Non-pigmented ciliary epithelial cell (primary cell): ENCODE measurements at regions not wholly inside any gene's neighbourhood (a gene's known extent, or its start where the extent isn't known, plus 50 kb on each side); places are given as distances from the start of the nearest gene placed in this dataset.

Experiments
- DNase-seq: peaks from one replicate; pipeline ENCODE4 v3.0.0-alpha.2; 2010; ENCODE audit warnings: low read depth

DNA sequence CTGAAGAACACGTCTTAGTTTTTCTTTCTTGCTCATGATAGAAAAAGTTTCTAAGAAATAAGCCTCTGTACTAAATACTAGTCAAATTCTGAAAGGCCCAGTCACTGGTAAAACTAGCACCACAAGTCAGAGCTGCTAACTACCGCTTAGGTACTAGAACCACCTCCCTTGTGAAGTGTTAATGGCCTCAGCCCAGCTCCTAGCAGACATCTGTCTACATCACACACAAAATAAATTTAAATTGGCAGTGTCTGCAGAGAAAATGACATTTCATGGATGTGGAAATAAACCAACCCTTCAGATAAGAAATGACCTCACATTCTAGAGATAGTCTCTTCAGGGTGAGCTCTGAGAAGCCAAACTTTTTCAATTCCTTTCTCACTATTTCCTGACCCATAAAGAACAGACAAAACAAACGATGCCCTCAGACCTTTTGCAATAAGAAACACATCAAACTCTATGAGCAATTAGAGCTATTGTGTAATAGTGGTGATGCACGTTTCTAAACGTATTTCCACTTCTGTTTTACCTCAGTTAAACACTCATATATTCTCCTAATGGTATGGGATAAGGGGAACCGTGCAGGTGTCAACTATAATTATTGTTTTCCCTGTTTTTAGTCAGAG is 70.3 kb upstream of the DSG1 start:
- DNase-seq = no peak

DNA sequence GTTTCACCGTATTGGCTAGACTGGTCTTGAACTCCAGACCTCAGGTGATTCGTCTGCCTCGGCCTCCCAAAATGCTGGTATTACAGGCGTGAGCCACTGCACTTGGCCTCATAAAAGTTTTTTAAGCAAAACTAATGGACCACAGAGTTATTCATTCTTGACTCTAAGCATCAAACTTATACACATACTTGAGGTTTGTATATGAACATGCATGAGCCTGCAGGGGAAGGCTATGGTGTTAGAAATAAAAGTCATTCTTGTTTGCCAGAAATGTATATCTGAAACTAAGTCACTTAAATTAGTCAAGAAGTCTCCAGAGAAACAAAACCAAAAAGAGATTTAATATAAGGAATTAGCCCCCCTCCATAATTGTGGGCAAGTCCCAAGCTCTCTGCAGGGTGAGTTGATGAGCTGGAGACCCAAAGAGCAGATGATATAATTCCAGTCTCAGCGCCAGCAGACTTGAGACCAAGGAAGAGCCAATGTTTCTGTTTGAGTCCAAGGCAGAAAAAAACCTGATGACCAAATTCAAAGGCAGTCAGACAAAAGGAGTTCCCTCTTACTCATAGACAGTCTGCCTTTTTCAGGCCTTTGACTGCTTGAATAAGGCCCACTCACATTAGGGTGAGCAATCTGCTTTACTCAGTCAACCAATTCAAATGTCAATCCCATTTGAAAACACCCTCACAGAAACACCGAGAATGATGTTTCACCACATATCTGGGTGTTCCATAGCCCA is 69.0 kb upstream of the DSG1 start:
- peak; percentile 68 for DNase-seq

DNA sequence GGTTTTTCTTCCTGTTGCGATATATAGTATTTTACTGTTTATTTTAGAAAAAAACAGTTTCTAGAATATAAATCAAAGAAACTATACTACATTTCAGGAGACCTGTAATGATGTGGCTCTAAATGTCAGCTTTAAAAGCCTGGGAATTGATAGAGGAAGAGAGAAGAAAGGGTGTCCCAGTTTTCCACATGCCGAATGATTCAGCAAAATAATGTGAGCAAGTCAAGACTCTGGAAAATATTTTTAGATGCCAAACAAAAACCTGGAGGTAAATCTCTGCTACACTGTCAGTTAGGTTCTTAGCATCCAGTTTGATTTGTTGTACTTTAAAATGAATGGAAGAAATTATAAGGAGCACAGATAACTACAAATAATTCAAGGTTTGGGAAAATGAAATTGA is 67.1 kb upstream of the DSG1 start:
- DNase-seq = no peak

DNA sequence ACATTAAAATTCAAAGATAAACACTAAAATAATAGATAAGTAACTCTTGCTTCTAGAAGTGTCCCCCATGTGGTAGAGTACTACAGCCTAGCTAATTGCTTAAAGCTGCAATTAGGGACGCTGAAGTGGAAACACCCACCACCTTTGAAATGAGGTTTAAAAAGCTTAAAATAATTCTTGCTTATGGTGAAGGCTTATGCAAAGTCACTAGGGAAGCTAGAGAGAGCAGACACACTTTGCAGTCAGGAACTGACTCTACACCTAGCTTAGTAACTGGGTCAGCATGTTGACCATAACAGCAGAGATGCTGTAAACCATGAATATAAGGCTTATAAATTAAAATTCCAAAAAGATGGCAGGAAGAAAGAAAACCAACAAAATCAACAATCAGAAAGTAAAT is 65.4 kb upstream of the DSG1 start:
- no peak for DNase-seq

DNA sequence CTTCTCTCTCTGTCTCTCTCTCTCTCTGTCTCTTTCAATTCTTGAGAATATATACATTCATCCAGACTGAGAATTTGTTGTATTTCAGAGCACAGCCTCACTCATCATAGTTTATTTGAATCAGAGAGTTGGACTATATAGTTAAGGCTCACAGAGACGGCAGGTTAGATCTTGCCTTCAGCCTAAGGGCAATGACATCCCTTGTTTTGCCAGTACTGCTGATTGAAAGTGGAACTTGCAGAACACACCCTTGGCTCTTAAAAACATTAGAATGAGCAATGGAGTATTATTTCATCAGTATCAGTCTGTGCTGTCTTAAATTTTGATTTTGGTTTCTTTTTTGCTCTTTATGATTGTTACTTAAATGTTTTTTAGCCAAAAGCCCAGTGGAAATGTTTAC is 62.0 kb upstream of the DSG1 start:
- DNase-seq = no peak

DNA sequence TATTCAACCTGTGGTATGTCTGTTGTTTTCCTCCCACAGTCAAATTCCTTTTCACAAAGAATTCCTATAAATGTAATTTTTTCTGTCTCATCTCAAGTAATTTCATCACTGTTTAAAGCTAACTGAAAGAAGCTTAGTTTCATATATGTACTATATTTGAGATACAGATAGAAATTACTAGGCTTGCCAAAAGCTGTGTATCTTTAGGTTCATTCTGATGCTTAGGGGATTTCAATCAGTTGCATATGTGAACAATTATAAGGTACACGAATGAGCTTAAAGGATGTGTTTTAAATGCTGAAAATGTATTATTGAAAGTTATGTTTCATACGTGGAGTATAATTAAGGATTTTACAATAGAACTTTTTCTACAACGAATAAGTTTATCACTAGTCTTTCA is 59.2 kb upstream of the DSG1 start:
- DNase-seq = no peak

DNA sequence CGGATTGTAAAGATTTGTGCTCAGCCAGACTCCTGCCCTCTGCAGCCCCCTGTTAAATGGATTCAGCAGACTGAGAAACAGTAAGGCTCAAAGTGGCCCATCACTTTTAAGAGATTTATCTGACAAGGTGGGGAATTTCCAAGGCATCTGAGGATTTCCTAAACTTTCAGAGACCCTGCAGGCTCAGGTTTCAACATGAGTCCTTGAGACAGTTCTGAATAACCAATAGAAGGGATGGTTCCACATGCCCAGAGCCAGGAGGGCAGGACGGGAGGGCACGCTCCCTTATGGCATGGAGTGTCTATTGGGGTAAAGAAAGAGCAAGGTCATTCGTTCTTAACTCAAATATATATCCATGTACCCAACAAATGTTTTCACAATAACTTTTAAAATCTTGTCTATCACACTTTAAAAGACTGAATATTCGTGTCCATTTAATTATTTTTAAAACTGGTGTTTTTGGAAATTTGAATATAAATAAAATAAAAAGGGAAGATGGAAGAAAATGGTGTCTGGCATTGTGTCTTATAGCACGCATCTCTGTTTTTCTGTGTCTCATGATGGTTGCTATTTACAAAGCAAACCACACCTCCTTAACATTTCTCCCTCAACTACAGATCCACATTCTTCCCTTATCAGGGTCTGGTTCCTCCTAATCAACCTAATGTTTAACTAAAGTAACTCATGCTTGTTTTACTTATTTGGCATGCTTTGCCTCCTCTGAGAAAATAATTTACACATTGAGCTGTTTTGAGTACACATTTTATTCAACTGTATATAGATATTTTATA is 56.0 kb upstream of the DSG1 start:
- DNase-seq = no peak

DNA sequence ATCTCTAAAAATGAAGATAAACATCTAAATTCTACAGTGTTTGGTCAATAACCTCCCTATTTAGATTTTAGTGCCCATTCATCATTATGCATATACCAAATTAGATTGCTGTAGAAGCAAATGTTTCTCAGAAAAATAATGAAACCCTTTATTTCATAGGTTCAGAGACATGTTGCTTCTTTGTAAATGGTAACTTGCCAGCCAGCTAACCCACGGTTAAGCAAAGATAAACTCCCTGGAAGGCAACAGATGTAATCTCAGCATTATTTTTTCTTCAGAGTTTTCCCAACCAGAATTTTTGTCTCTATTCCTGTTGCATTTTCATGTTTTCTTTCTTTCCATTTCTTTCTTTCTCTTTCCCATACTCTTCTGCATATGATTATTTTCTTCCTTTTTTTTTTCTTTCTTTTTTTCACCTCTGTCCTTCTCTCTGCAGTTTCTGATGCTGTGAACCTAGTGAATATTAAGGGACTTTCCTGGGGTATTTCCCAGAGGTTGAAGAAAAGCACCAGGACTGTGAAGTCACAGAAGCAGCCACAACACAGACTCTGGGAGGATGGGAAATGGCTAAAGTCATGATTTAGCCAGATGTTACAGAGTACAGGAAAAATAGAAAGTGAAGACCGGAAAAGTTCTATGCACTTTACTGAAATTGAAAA is 50.0 kb upstream of the DSG1 start:
- DNase-seq = no peak
